ENCODE measurements at regions not wholly inside any gene's neighbourhood (a gene's known extent, or its start where the extent isn't known, plus 50 kb on each side); places are given as distances from the start of the nearest gene placed in this dataset.

DNA sequence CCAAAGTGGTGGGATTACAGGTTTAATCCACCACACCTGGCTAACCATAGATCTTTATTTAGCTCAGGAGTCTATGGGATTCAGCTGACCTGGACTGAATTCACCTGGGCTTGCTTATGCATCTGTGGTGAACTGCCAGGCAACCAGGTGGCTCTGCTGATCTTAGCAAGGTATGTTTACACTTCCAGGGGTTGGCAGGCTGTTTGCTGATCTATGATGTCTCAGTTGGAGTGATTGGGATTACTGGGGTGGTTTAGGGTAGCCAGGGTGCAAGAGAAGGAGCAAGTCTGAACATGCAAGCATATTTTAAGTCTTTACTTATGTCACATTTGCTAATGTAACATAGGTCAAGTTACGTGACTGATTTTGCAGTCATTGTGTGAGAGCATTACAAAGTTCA lies 63.6 kb upstream of the JAK2 start:
- DNase-seq (ENCODE audit: low read depth): no peak

DNA sequence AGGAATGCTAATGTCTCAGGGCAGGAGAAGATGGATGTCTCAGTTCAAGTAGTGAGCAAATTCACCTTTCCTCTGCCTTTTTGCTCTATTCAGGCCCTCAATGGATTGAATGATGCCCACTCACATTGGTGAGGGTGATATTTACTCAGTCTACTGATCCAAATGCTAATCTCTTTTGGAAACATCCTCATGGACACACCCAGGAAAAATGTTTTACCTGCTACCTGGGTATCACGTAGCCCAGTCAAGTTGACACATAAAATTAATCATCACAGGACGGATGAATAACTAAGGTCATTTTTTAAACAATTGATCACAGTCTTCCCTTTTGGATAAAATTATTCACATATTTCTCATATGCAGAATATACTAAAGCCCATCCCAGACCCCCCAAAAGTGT lies 63.0 kb upstream of the JAK2 start:
- no peak for DNase-seq (ENCODE audit: low read depth)

DNA sequence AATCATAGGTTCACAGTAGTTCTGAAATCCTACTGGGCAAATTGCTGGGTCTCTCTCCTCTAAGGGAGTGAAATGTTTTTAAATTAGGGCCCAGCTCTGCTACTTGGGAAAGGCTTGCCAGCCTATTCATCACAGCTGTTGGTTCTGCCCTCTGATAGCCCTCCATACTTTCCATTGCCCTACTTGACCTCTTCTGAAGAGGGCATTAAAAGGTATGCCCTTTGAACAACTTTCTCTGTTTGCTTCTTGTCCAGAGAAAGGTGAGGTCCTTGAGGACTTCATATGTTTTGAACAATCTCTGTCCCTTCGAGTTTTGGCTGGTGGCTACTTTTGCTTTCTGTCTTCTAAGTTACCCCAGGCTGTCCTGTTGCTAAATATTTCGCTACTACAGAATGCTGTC lies 62.3 kb upstream of the JAK2 start:
- DNase-seq (ENCODE audit: low read depth): no peak

DNA sequence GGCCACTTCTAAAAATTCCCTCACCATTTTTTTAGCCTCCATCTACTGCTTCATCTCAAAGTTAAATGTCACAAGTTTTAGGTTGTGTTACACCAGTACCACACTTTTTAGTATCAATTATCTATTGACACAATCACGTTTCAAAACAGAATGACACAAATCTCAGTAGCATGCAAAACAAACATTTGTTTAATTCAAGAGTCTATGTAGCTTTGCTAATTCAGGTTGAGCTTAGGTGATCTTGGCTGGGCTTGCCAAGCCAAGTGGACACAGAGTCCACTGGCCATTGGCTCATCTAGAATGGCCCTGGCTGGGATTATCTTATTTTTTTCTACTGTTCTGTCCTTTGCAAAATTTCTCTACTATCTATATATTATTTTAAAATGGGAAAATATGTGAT lies 61.9 kb upstream of the JAK2 start:
- DNase-seq (ENCODE audit: low read depth): no peak

DNA sequence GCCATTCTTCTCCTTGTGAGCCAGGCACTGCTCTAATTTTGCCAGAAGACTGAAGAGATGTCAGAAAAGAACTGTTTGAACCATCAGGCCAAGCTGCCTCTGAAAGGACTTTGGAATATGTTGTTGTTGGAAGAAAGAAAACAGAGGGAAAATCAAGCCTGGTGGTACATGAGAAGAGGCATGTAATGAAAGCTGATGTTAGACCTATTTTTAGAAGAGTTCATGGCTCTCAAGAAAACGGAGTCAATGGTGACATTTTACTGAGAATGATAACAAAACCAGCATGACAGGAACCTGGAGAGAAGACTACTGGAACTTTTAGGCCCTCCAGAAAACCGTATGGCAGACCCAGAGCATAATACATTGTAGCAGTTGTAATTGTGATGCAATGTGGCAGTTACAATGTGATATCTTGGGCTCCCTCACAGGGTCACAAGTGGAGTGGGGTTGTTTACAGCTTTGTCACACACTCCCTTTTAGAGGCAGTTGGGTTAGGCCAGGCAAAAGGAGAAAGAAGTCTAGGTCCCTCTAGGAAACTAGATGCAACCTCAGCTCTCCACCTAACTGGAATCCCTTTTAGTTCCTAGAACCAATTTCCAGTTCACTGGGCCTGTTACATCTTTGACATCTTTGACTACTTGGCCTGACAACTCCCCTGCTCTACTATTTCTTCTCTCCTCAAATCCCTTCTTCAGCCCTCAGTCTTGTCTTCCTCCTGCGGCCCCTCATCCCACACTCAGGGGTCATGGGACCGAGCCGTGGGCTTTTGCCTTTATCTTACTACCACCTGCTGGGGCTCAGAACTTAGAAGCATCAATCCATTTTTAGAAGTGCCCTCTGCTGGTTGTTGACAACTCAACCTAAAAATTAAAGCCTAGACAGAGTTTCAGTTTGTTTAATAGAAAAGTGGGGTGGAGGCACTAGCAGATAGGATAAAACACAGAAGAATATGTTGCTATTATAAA lies 61.2 kb upstream of the JAK2 start:
- peak; percentile 47 for DNase-seq (ENCODE audit: low read depth)

DNA sequence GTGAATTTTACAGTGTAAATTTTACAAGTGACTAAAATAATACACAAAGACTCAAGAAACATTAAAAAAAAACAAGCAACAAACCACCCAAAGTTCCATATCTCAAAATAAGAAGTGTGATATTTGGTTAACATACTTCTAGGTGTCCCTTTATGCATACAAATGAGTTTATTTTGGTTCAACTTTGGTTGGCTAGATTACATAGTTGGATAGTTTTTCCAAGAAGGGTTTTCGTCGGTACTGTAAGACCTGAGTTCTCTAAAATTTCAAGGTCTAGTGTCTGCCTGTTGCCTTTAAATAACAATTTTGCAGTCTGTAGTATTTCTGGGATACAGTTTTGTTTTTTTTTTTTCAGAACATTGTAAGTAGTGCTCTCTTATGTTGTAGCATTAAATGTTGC lies 58.8 kb upstream of the JAK2 start:
- no peak for DNase-seq (ENCODE audit: low read depth)

DNA sequence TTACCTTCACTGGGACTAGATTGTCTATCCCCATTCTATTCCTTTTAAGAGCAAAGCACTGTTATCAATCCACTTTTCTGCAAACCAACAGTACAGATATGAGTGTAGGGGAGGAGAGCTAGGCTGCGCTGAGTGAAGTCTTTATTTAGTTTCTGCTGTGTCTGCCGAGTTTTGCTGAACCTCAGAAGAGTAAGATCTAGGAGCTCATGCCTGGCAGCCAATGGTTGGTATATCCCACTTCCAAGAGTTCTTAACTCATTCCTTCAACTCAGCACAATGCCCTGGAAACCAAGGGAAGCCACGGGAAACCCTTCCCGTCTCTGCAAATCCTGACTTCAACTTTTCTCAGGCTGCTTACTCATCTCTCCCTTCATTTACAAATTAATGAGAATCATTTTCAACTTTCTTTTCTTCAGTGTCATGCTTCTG lies 58.0 kb upstream of the JAK2 start:
- DNase-seq (ENCODE audit: low read depth): no peak

DNA sequence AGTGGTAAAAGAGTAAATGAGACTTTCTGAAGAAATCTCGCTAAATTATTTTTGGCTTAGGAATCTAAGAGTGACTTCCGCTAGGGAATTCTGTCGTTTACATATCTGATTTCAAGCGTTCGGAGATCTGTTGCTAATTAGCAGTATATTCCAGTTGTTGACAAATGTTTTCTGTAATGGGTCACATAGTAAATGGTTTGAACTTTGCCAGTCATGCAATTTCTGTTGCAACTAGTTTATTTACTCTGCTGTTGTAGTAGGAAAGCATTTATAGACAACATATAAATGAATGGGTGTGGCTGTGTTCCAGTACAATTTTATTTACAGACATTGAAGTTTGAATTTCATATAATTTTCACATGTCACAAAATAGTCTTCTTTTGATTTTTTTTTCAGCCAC lies 57.4 kb upstream of the JAK2 start:
- DNase-seq (ENCODE audit: low read depth): no peak

DNA sequence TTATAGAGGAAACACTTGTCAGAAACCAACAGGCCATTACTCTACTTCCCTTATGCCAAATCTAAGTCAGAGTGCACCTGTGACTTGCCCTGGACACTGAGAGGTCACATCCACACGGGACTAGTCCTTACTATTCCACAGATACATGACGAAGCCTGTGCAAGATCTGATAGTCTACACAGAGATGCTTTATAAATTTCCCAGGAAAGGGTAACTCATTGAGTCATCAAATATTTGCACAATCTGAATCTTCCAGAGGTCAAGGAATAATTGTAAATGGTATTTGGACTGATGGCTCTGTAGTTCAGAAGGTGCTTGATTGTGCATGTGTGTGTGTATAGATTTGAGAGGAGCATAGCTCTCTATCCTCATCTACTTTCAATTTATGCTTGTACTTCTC lies 55.2 kb upstream of the JAK2 start:
- DNase-seq (ENCODE audit: low read depth): no peak

DNA sequence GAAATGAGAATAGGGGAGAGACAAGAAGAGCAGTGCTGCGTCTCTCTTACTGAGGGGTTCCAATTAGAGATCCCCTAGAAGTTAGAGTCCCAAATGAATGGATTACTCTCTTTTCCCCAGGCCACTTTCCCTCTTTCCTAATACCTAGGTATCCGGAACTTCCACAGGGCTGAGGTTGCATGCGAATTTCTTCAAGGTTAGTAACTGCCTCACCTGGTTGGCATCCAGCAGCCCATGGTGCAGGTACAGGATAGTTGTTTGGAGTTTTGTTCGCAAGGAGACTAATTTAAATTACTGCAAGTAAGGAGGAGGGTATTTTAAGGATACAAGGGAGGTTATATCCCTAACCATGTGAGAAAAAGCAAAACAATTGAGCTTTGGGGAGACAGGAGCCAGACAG lies 52.4 kb upstream of the JAK2 start:
- DNase-seq (ENCODE audit: low read depth): no peak

DNA sequence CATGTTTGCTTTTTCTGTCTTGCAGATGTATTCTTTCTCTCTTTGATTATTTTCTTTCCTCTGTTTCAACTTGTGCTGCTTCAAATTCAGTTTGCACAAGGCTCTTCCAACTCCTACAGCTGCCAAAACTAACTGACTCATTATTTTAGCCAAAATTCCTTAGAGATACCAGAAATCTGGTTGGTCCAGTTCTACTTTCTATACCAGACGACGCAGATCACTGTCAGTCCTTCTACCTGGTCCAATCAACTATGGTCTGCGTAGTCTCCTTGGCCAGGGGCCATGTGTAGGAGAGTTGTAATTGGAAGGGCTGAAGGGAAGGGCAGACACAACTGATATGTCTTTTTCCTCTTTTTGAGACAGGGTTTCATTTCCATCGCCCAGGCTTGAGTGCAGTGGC lies 51.9 kb upstream of the JAK2 start:
- DNase-seq (ENCODE audit: low read depth): no peak

DNA sequence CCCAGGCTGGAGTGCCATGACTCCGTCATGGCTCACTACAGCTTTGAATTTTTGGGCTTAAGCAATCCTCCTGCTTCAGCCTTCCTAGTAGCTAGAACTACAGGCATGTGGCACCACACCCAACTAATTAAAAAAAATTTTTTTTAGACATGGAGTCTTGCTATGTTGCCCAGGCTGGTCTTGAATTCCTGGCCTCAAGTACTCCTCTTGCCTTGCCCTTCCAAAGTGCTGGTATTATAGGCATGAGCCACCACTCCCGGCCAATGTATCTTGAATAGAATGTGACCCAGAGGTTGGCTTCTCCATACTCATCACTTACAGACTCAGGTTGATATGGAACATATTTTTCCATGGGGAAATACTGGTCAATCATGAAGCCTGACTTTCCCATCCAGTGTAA lies 51.2 kb upstream of the JAK2 start:
- DNase-seq (ENCODE audit: low read depth): no peak

DNA sequence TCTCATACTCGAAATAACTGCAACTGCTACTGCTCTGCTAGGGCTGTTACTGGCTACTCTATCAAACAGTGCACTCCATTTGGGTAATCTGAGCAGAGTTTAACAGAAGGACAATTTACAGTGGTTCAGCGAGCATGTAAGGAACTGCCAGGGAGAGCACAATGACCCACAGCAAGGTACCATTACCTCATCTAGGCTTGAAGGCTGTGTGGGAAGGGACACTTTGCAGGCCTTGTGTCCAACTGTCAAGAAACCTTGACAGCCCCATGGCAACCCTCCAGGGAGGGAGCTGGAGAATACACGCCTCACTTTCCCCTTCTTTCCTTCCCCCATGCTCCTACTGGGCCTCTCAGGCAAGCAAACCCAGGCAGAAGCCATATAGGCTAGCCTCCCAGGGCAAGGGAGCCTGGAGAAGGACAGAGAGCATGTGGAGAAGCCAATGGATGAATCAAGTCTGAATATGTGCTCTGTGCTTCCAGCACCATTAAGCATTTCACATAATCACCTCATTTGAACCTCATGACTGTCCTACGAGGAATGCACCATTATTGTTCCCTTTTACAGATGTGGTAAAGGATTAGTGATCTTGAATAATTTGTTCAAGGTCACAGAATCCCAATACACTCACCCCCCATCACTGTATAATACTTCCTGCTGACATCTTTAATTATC lies 49.9 kb upstream of the JAK2 start:
- DNase-seq (ENCODE audit: low read depth): no peak

Data from HT1080 (cell line).